ENCODE measurements at regions not wholly inside any gene's neighbourhood (a gene's known extent, or its start where the extent isn't known, plus 50 kb on each side); places are given as distances from the start of the nearest gene placed in this dataset.

GRCh38 chr21:27513016-27513415 lies 546.1 kb upstream of the ADAMTS5 start:
- H3K9me3 ChIP-seq (ENCODE audit: control insufficient read depth, low read length), result peaks cover 13% of the 10 kb centered on the region
- H3K27ac ChIP-seq (ENCODE audit: low read depth, low read length), result no peak overlapping the region
- 100% methylated on average over 1 of the region's 1 CpG; no CpG with 5 or more reads in 1 of the 2 experiments for WGBS, 2 experiments (ENCODE audit: insufficient coverage in 1 of 2, insufficient read length in 1 of 2)
- Mint-ChIP-seq H3K27me3 (ENCODE audit: insufficient read depth) (no peaks in the 10 kb centered on the region), H3K36me3 (ENCODE audit: low read depth) (peaks cover 13% of the 10 kb centered on the region), H3K4me3 (no peak overlapping the region), H3K27ac (no peak overlapping the region), H3K9me3 (peaks cover 16% of the 10 kb centered on the region), H3K4me1 (no peaks in the 10 kb centered on the region)
- DNase-seq, result no peak
- no peak for TF ChIP-seq CTCF (conservative IDR thresholded peaks at IDR 0.05)
- H3K27me3 ChIP-seq (ENCODE audit: control insufficient read depth, insufficient read depth, low read length, poor library complexity, severe bottlenecking), result no peaks in the 10 kb centered on the region
- H3K36me3 ChIP-seq (ENCODE audit: control insufficient read depth, insufficient read depth, low read length), result no peaks in the 10 kb centered on the region
- no peak overlapping the region for H3K9ac ChIP-seq (ENCODE audit: extremely low read depth, low read length, poor library complexity, severe bottlenecking)
- H3K4me3 ChIP-seq (ENCODE audit: low read length), result no peak overlapping the region
- H3K4me1 ChIP-seq (ENCODE audit: control insufficient read depth, insufficient read depth, low read length), result no peaks in the 10 kb centered on the region

- H3K36me3 ChIP-seq (ENCODE audit: control insufficient read depth, insufficient read depth, low read length), result no peaks in the 10 kb centered on the region
- H3K27me3 ChIP-seq (ENCODE audit: control insufficient read depth, insufficient read depth, low read length, poor library complexity, severe bottlenecking), result no peaks in the 10 kb centered on the region
- Mint-ChIP-seq H3K4me1 (no peaks in the 10 kb centered on the region), H3K36me3 (ENCODE audit: low read depth) (no peaks in the 10 kb centered on the region), H3K27me3 (ENCODE audit: insufficient read depth) (no peaks in the 10 kb centered on the region), H3K4me3 (no peak overlapping the region), H3K27ac (no peak overlapping the region), H3K9me3 (no peaks in the 10 kb centered on the region)
- no peak for TF ChIP-seq CTCF (conservative IDR thresholded peaks at IDR 0.05)
- H3K9ac ChIP-seq (ENCODE audit: extremely low read depth, low read length, poor library complexity, severe bottlenecking), result no peak overlapping the region
- H3K4me3 ChIP-seq (ENCODE audit: low read length), result no peak overlapping the region
- no peaks in the 10 kb centered on the region for H3K9me3 ChIP-seq (ENCODE audit: control insufficient read depth, low read length)
- H3K4me1 ChIP-seq (ENCODE audit: control insufficient read depth, insufficient read depth, low read length), result no peaks in the 10 kb centered on the region
- DNase-seq, result no peak
- no peak overlapping the region for H3K27ac ChIP-seq (ENCODE audit: low read depth, low read length)
Measured at GRCh38 chr21:27511233-27511632, 544.3 kb upstream of the ADAMTS5 start.

- H3K9ac ChIP-seq (ENCODE audit: extremely low read depth, low read length, poor library complexity, severe bottlenecking), result no peak overlapping the region
- H3K27me3 Mint-ChIP-seq (ENCODE audit: insufficient read depth), result no peaks in the 10 kb centered on the region
- DNase-seq, result no peak
Measured at GRCh38 chr21:27507695-27508094, 540.8 kb upstream of the ADAMTS5 start.

More at GRCh38 chr21:27507695-27508094, 540.8 kb upstream of the ADAMTS5 start:
- no peak overlapping the region for H3K27ac Mint-ChIP-seq
- H3K36me3 ChIP-seq (ENCODE audit: control insufficient read depth, insufficient read depth, low read length), result no peaks in the 10 kb centered on the region
- H3K36me3 Mint-ChIP-seq (ENCODE audit: low read depth), result no peaks in the 10 kb centered on the region
- no peak for TF ChIP-seq CTCF (conservative IDR thresholded peaks at IDR 0.05)
- WGBS, 2 experiments (ENCODE audit: insufficient coverage in 1 of 2, insufficient read length in 1 of 2), result 80 to 98% methylated on average over 2 to 4 of the region's 4 CpGs
- H3K4me1 Mint-ChIP-seq, result no peaks in the 10 kb centered on the region
- H3K4me3 Mint-ChIP-seq, result no peak overlapping the region
- no peaks in the 10 kb centered on the region for H3K9me3 Mint-ChIP-seq
- H3K9me3 ChIP-seq (ENCODE audit: control insufficient read depth, low read length), result no peaks in the 10 kb centered on the region
- no peaks in the 10 kb centered on the region for H3K27me3 ChIP-seq (ENCODE audit: control insufficient read depth, insufficient read depth, low read length, poor library complexity, severe bottlenecking)
- H3K4me1 ChIP-seq (ENCODE audit: control insufficient read depth, insufficient read depth, low read length), result no peaks in the 10 kb centered on the region
- H3K27ac ChIP-seq (ENCODE audit: low read depth, low read length), result no peak overlapping the region
- H3K4me3 ChIP-seq (ENCODE audit: low read length), result no peak overlapping the region

Data from endodermal cell (in vitro differentiated cells).